ENCODE measurements at regions not wholly inside any gene's neighbourhood (a gene's known extent, or its start where the extent isn't known, plus 50 kb on each side); places are given as distances from the start of the nearest gene placed in this dataset.

DNA sequence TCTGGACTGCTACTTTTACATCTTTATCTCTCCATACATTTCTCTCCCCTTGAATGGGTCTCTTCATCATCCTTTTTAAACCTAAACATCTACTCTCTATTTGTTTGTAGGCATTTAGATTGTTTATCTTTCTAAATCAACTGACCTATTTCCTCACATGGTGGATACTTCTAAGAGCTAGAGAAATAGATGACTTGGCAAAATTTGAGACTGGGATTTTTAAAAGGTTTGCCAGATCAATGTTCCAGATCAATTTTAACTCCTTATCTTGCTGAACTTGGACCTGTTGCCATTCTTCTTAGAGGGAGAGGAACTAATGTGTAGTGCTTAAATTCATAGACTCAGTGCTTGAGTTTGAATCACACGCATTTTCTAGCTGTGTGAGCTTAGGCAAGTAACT lies 144.2 kb upstream of the STEAP4 start:
- TF ChIP-seq CREB1 (IDR thresholded peaks at IDR 0.05; ENCODE audit: low read depth) (no peak), CEBPB (IDR thresholded peaks at IDR 0.05) (no peak), NFIC (IDR thresholded peaks at IDR 0.05) (no peak), TCF12 (IDR thresholded peaks at IDR 0.05; ENCODE audit: low read depth) (no peak), YY1 (IDR thresholded peaks at IDR 0.05; ENCODE audit: low read depth) (no peak), FOXM1 (IDR thresholded peaks at IDR 0.05; ENCODE audit: borderline replicate concordance, low read depth) (no peak), ZBTB7A (IDR thresholded peaks at IDR 0.05; ENCODE audit: low read depth) (no peak), EGR1 (IDR thresholded peaks at IDR 0.05) (no peak), EP300 (IDR thresholded peaks at IDR 0.05; ENCODE audit: borderline replicate concordance) (no peak), TAF1 (IDR thresholded peaks at IDR 0.05; ENCODE audit: low read depth) (no peak), TEAD4 (IDR thresholded peaks at IDR 0.05) (no peak), RAD21 (IDR thresholded peaks at IDR 0.05; ENCODE audit: low read depth) (no peak)
- TF ChIP-seq, protein P1, sequence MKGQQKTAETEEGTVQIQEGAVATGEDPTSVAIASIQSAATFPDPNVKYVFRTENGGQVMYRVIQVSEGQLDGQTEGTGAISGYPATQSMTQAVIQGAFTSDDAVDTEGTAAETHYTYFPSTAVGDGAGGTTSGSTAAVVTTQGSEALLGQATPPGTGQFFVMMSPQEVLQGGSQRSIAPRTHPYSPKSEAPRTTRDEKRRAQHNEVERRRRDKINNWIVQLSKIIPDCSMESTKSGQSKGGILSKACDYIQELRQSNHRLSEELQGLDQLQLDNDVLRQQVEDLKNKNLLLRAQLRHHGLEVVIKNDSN (IDR thresholded peaks at IDR 0.05): no peak
- TF ChIP-seq, protein P2, sequence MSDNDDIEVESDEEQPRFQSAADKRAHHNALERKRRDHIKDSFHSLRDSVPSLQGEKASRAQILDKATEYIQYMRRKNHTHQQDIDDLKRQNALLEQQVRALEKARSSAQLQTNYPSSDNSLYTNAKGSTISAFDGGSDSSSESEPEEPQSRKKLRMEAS (IDR thresholded peaks at IDR 0.05): no peak
- TF ChIP-seq, protein P3, sequence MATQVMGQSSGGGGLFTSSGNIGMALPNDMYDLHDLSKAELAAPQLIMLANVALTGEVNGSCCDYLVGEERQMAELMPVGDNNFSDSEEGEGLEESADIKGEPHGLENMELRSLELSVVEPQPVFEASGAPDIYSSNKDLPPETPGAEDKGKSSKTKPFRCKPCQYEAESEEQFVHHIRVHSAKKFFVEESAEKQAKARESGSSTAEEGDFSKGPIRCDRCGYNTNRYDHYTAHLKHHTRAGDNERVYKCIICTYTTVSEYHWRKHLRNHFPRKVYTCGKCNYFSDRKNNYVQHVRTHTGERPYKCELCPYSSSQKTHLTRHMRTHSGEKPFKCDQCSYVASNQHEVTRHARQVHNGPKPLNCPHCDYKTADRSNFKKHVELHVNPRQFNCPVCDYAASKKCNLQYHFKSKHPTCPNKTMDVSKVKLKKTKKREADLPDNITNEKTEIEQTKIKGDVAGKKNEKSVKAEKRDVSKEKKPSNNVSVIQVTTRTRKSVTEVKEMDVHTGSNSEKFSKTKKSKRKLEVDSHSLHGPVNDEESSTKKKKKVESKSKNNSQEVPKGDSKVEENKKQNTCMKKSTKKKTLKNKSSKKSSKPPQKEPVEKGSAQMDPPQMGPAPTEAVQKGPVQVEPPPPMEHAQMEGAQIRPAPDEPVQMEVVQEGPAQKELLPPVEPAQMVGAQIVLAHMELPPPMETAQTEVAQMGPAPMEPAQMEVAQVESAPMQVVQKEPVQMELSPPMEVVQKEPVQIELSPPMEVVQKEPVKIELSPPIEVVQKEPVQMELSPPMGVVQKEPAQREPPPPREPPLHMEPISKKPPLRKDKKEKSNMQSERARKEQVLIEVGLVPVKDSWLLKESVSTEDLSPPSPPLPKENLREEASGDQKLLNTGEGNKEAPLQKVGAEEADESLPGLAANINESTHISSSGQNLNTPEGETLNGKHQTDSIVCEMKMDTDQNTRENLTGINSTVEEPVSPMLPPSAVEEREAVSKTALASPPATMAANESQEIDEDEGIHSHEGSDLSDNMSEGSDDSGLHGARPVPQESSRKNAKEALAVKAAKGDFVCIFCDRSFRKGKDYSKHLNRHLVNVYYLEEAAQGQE (IDR thresholded peaks at IDR 0.05; ENCODE audit: low read depth): no peak

DNA sequence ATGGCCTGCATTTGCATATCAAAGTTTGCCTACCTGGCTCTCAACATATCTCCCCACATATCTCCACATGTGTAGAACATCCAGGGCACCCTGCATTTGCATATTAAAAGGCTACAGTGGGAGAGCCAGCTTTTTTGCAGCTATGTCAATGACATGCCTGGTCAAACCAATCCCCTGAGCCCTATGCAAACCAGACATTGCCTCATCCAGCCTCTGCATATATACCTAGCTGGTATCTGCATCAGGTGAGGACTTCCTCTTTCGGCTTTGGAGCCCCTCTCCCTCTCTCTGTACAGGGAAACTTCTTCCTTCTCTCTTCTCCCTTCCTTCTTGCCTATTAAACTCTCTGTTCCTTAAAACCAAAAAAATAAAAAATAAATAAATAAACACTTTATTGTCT lies 142.7 kb upstream of the STEAP4 start:
- TF ChIP-seq TCF12 (IDR thresholded peaks at IDR 0.05; ENCODE audit: low read depth) (no peak), NFIC (IDR thresholded peaks at IDR 0.05) (no peak), EGR1 (IDR thresholded peaks at IDR 0.05) (no peak), FOXM1 (IDR thresholded peaks at IDR 0.05; ENCODE audit: borderline replicate concordance, low read depth) (no peak)
- TF ChIP-seq, protein P1 (IDR thresholded peaks at IDR 0.05): no peak
- TF ChIP-seq, protein P3 (IDR thresholded peaks at IDR 0.05; ENCODE audit: low read depth): no peak

GRCh38 chr7:88442413-88442812 lies 135.7 kb upstream of the STEAP4 start:
- TF ChIP-seq RAD21 (IDR thresholded peaks at IDR 0.05; ENCODE audit: low read depth) (no peak), EGR1 (IDR thresholded peaks at IDR 0.05) (no peak), TCF12 (IDR thresholded peaks at IDR 0.05; ENCODE audit: low read depth) (no peak)
- TF ChIP-seq, protein P2 (IDR thresholded peaks at IDR 0.05): no peak

DNA sequence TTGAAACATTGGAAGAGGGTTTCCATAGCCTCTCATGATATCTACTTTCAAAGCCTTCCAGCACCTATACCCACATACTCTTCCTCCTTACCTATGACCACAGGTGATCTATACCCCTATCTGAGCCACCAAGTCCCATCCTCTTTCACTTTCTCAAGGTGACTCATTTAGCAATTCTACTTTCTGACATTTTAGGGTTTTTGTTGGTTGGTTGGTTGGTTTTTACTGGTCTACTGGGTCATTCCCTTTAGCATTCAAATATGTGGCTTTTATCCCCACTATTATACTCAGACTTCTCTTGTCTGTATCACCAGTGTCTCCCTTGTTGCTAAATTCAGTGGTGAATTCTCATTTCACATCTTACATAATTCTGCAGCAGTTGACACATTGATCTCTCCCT lies 130.4 kb upstream of the STEAP4 start:
- TF ChIP-seq EGR1 (IDR thresholded peaks at IDR 0.05) (no peak), NFIC (IDR thresholded peaks at IDR 0.05) (no peak), ZBTB7A (IDR thresholded peaks at IDR 0.05; ENCODE audit: low read depth) (no peak), CEBPB (IDR thresholded peaks at IDR 0.05) (no peak), TAF1 (IDR thresholded peaks at IDR 0.05; ENCODE audit: low read depth) (no peak), TCF12 (IDR thresholded peaks at IDR 0.05; ENCODE audit: low read depth) (no peak), EP300 (IDR thresholded peaks at IDR 0.05; ENCODE audit: borderline replicate concordance) (no peak), TEAD4 (IDR thresholded peaks at IDR 0.05) (no peak), RAD21 (IDR thresholded peaks at IDR 0.05; ENCODE audit: low read depth) (no peak)
- TF ChIP-seq, protein P2 (IDR thresholded peaks at IDR 0.05): no peak
- TF ChIP-seq, protein P3 (IDR thresholded peaks at IDR 0.05; ENCODE audit: low read depth): no peak

- TF ChIP-seq EGR1 (IDR thresholded peaks at IDR 0.05) (no peak), CREB1 (IDR thresholded peaks at IDR 0.05; ENCODE audit: low read depth) (no peak), TCF12 (IDR thresholded peaks at IDR 0.05; ENCODE audit: low read depth) (no peak), YY1 (IDR thresholded peaks at IDR 0.05; ENCODE audit: low read depth) (no peak), CEBPB (IDR thresholded peaks at IDR 0.05) (no peak), TAF1 (IDR thresholded peaks at IDR 0.05; ENCODE audit: low read depth) (no peak), FOXM1 (IDR thresholded peaks at IDR 0.05; ENCODE audit: borderline replicate concordance, low read depth) (no peak), NFIC (IDR thresholded peaks at IDR 0.05) (no peak), TEAD4 (IDR thresholded peaks at IDR 0.05) (no peak), RAD21 (IDR thresholded peaks at IDR 0.05; ENCODE audit: low read depth) (no peak), EP300 (IDR thresholded peaks at IDR 0.05; ENCODE audit: borderline replicate concordance) (no peak), ZBTB7A (IDR thresholded peaks at IDR 0.05; ENCODE audit: low read depth) (no peak)
- TF ChIP-seq, protein P3 (IDR thresholded peaks at IDR 0.05; ENCODE audit: low read depth): no peak
- TF ChIP-seq, protein P1 (IDR thresholded peaks at IDR 0.05): no peak
- TF ChIP-seq, protein P2 (IDR thresholded peaks at IDR 0.05): no peak
Observed at GRCh38 chr7:88432301-88432700, 125.6 kb upstream of the STEAP4 start.
